K562 (cell line): ENCODE measurements at regions not wholly inside any gene's neighbourhood (a gene's known extent, or its start where the extent isn't known, plus 50 kb on each side); places are given as distances from the start of the nearest gene placed in this dataset.

Source experiments
- CBFA2T2 ChIP-seq: fragments of 450-650 bp; conservative IDR thresholded peaks from 2 replicates; pipeline ENCODE4 v1.6.1; 2017; ENCODE audit warnings: mild to moderate bottlenecking
- CBX2 ChIP-seq: fragments of 200-600 bp; sonication (generic); IDR thresholded peaks from one replicate; pipeline ENCODE4 v1.6.1; 2012; ENCODE audit warnings: mild to moderate bottlenecking, low read length, inconsistent platforms; ENCODE audit not compliant: insufficient read depth, poor library complexity, severe bottlenecking
- CEBPB ChIP-seq: fragments of 450-650 bp; IDR thresholded peaks from 2 replicates; pipeline ENCODE4 v1.6.1; 2016; ENCODE audit warnings: missing genetic modification characterization, missing compliant biosample characterization
- CSDE1 ChIP-seq, 2 experiments: fragments of 450-650 bp; IDR thresholded peaks; 2 replicates each; pipeline ENCODE4 v1.6.1; 2016; ENCODE audit warnings: mild to moderate bottlenecking in 1 of 2
- CTCFL ChIP-seq: IDR thresholded peaks from 2 replicates; pipeline ENCODE4 v1.6.1; 2011; ENCODE audit warnings: borderline replicate concordance, low read depth, mild to moderate bottlenecking, moderate library complexity, low read length; ENCODE audit not compliant: insufficient read depth, poor library complexity, severe bottlenecking
- EP400 ChIP-seq: fragments of 450-650 bp; IDR thresholded peaks from 2 replicates; pipeline ENCODE4 v1.6.1; 2017; ENCODE audit warnings: antibody characterized with exemption, mild to moderate bottlenecking, moderate library complexity
- FOXA1 ChIP-seq: fragments of 450-650 bp; IDR thresholded peaks from 2 replicates; pipeline ENCODE4 v1.6.1; 2016; ENCODE audit warnings: mild to moderate bottlenecking, borderline replicate concordance
- GATA2 ChIP-seq: sonication (generic); formaldehyde crosslinking; IDR thresholded peaks from 2 replicates; pipeline ENCODE4 v1.4.0; 2020; ENCODE audit warnings: mild to moderate bottlenecking, missing genetic modification reagents
- HOMEZ ChIP-seq: fragments of 250-450 bp; sonication (Bioruptor Pico); IDR thresholded peaks from 2 replicates; pipeline ENCODE4 v1.4.0; 2020; ENCODE audit warnings: mild to moderate bottlenecking, moderate library complexity
- IRF9 ChIP-seq: fragments of 450-650 bp; IDR thresholded peaks from 2 replicates; pipeline ENCODE4 v1.6.1; 2016; ENCODE audit warnings: missing biosample characterization, missing genetic modification characterization
- MAFG ChIP-seq: fragments of 450-650 bp; conservative IDR thresholded peaks from 2 replicates; pipeline ENCODE4 v1.6.1; 2016; ENCODE audit warnings: missing genetic modification characterization, missing compliant biosample characterization
- MAFK ChIP-seq: IDR thresholded peaks from 2 replicates; pipeline ENCODE4 v1.6.1; 2011; ENCODE audit warnings: low read length, improper control_type of control experiment
- NR1H2 ChIP-seq: sonication (generic); formaldehyde crosslinking; IDR thresholded peaks from 2 replicates; pipeline ENCODE4 v1.4.0; 2020; ENCODE audit warnings: mild to moderate bottlenecking, missing genetic modification reagents
- PRMT5 ChIP-seq: sonication (generic); formaldehyde crosslinking; IDR thresholded peaks from 2 replicates; pipeline ENCODE4 v1.5.0; 2020; ENCODE audit warnings: missing genetic modification reagents
- RAD21 ChIP-seq, 2 experiments: fragments of 250-450 bp in 1 of 2; fragments of 450-650 bp in 1 of 2; sonication (Bioruptor Pico) in 1 of 2; formaldehyde crosslinking in 1 of 2; IDR thresholded peaks in 1 of 2; conservative IDR thresholded peaks in 1 of 2; 2 replicates each; pipeline versions ENCODE4 v1.4.0 to v1.8.0; 2020 to 2022; ENCODE audit warnings: mild to moderate bottlenecking in 2 of 2, moderate library complexity in 1 of 2
- SAP30 ChIP-seq: fragments of 200-600 bp; sonication (generic); IDR thresholded peaks from 2 replicates; pipeline ENCODE4 v1.6.1; 2012; ENCODE audit warnings: borderline replicate concordance, low read depth, mild to moderate bottlenecking, moderate library complexity, low read length, control low read depth, inconsistent platforms; ENCODE audit not compliant: insufficient read depth, poor library complexity, severe bottlenecking
- TCF3 ChIP-seq: sonication (generic); formaldehyde crosslinking; IDR thresholded peaks from 2 replicates; pipeline ENCODE4 v1.4.0; 2020; ENCODE audit warnings: mild to moderate bottlenecking, missing genetic modification reagents
- TCFL5 ChIP-seq: fragments of 250-450 bp; sonication (Bioruptor Pico); conservative IDR thresholded peaks from 2 replicates; pipeline ENCODE4 v1.6.1; 2021; ENCODE audit warnings: mild to moderate bottlenecking, moderate library complexity, matching md5 sums
- TRIM25 ChIP-seq: fragments of 450-650 bp; IDR thresholded peaks from 2 replicates; pipeline ENCODE4 v1.7.0; 2016; ENCODE audit warnings: borderline replicate concordance
- TRIM28 ChIP-seq: fragments of 450-650 bp; IDR thresholded peaks from 2 replicates; pipeline ENCODE4 v1.6.1; 2017
- ZFX ChIP-seq: sonication (generic); formaldehyde crosslinking; IDR thresholded peaks from 2 replicates; pipeline ENCODE4 v1.8.0; 2022; ENCODE audit warnings: mild to moderate bottlenecking, missing genetic modification reagents, moderate library complexity
- ZNF121 ChIP-seq: sonication (generic); formaldehyde crosslinking; conservative IDR thresholded peaks from 2 replicates; pipeline ENCODE4 v1.8.0; 2022; ENCODE audit warnings: missing genetic modification reagents

GRCh38 chr7:119482209-119482608 lies 790.8 kb upstream of the KCND2 start (continued):
- TF ChIP-seq CBFA2T2 (no peak), TRIM28 (no peak), ZFX (CRISPR knock-in tag) (no peak), NR1H2 (CRISPR knock-in tag) (no peak), IRF9 (tag) (no peak), GATA2 (CRISPR knock-in tag) (no peak), EP400 (no peak), CTCFL (no peak), CBX2 (no peak), SAP30 (no peak), CSDE1 (IDR thresholded peaks at IDR 0.05) (no peak), RAD21 (CRISPR knock-in tag; conservative IDR thresholded peaks at IDR 0.05 in 1 of 2, IDR thresholded peaks at IDR 0.05 in 1 of 2) (peak in 1 of 2 experiments; percentile 30; a peak in 1 of 4 replicates), TRIM25 (no peak), ZNF121 (CRISPR knock-in tag) (no peak), MAFG (tag) (peak; percentile 43; the same call in 1 of the 2 replicates), PRMT5 (CRISPR knock-in tag) (no peak), HOMEZ (CRISPR knock-in tag) (no peak), TCF3 (CRISPR knock-in tag) (no peak), CEBPB (tag) (no peak), FOXA1 (no peak), TCFL5 (no peak), MAFK (peak; percentile 79)
